ENCODE measurements at regions not wholly inside any gene's neighbourhood (a gene's known extent, or its start where the extent isn't known, plus 50 kb on each side); places are given as distances from the start of the nearest gene placed in this dataset.

DNA sequence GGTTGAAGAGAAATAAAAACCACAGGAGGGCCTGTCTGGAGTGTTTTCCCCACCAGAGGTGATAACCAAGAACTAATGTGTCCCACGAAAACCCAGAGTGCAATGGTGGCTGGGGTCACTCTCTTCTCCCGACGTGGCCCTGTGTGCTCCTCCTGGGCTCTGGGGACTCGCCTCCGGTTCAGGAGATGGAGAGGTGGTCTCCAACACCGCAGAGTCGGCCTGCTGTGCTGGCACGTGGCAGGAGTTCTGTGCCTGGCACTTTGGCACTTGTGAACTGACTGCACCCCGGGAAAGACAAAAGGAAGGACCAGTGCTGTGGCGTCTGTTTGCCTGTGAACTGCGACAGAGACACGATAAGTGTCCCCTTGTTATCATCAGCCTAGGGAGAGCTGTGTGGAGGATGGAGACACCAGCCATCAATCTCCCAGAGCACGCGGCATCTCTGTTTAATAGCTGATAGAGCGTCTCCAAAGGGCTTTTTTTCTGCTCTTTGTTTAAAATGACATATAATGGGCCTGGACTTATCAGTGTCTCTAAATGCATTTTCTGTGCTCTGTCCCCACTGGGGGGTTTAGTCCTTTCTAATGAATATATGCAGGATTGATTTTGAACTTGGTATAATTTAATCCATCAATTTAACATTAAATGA, 98.3 kb downstream of the MRPL36 start:
- SMC1A ChIA-PET (ENCODE audit: uncharacterized antibody, unreplicated experiment): no interaction called here
- Histone ChIP-seq H3K27me3 (replicated peaks in 1 of 2; ENCODE audit: control insufficient read depth in 2 of 2, insufficient read depth in 2 of 2, low read length in 1 of 2) (peaks cover 2 to 4% of the 10 kb centered on the region in 2 experiments; a peak in 3 of 4 replicates), H3K36me3 (ENCODE audit: control insufficient read depth in 2 of 2, insufficient read depth in 2 of 2, low read length in 1 of 2) (no peaks in the 10 kb centered on the region), H3K4me3 (no peak overlapping the region), H3K4me1 (ENCODE audit: control insufficient read depth, insufficient read depth, low read length) (no peaks in the 10 kb centered on the region), H2AFZ (ENCODE audit: control insufficient read depth, low read depth, low read length) (no peak overlapping the region), H3K27ac (ENCODE audit: control insufficient read depth, insufficient read depth) (no peak overlapping the region), H4K20me1 (ENCODE audit: control insufficient read depth, insufficient read depth) (no peaks in the 10 kb centered on the region), H3K9ac (ENCODE audit: control insufficient read depth, insufficient read depth, low read length) (no peak overlapping the region), H3K4me2 (ENCODE audit: control insufficient read depth, insufficient read depth) (no peak overlapping the region), H3K9me3 (replicated peaks; ENCODE audit: control insufficient read depth, insufficient read depth, low read length) (no peaks in the 10 kb centered on the region), H3K79me2 (ENCODE audit: control insufficient read depth, insufficient read depth, low read length) (no peaks in the 10 kb centered on the region)
- TF ChIP-seq HDGF (IDR thresholded peaks at IDR 0.05) (no peak), KAT2A (conservative IDR thresholded peaks at IDR 0.05; ENCODE audit: control insufficient read depth, low read depth, low read length) (no peak), STAT3 (IDR thresholded peaks at IDR 0.05; ENCODE audit: low read depth, low read length) (no peak), BCLAF1 (IDR thresholded peaks at IDR 0.05) (no peak), POU2F2 (IDR thresholded peaks at IDR 0.05; ENCODE audit: borderline replicate concordance, low read depth, low read length) (no peak), BCL11A (IDR thresholded peaks at IDR 0.05; ENCODE audit: low read depth, low read length) (no peak), STAT1 (conservative IDR thresholded peaks at IDR 0.05) (no peak), ZNF217 (IDR thresholded peaks at IDR 0.05) (no peak)
- TF ChIP-seq, protein P1, sequence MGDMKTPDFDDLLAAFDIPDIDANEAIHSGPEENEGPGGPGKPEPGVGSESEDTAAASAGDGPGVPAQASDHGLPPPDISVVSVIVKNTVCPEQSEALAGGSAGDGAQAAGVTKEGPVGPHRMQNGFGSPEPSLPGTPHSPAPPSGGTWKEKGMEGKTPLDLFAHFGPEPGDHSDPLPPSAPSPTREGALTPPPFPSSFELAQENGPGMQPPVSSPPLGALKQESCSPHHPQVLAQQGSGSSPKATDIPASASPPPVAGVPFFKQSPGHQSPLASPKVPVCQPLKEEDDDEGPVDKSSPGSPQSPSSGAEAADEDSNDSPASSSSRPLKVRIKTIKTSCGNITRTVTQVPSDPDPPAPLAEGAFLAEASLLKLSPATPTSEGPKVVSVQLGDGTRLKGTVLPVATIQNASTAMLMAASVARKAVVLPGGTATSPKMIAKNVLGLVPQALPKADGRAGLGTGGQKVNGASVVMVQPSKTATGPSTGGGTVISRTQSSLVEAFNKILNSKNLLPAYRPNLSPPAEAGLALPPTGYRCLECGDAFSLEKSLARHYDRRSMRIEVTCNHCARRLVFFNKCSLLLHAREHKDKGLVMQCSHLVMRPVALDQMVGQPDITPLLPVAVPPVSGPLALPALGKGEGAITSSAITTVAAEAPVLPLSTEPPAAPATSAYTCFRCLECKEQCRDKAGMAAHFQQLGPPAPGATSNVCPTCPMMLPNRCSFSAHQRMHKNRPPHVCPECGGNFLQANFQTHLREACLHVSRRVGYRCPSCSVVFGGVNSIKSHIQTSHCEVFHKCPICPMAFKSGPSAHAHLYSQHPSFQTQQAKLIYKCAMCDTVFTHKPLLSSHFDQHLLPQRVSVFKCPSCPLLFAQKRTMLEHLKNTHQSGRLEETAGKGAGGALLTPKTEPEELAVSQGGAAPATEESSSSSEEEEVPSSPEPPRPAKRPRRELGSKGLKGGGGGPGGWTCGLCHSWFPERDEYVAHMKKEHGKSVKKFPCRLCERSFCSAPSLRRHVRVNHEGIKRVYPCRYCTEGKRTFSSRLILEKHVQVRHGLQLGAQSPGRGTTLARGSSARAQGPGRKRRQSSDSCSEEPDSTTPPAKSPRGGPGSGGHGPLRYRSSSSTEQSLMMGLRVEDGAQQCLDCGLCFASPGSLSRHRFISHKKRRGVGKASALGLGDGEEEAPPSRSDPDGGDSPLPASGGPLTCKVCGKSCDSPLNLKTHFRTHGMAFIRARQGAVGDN (IDR thresholded peaks at IDR 0.05): no peak
- POLR2A ChIA-PET: no interaction called here
- 34% methylated on average over 15 of the region's 15 CpGs for WGBS (ENCODE audit: insufficient coverage, insufficient replicate concordance, low lambda C conversion rate, missing lambda C conversion rate)
- CTCF ChIA-PET: no interaction called here
- no peak for FAIRE-seq
- ATAC-seq: no peak
- intact Hi-C loops (cut with micrococcal nuclease; ENCODE audit: unreplicated experiment) (no loop called here), in situ Hi-C loops (cut with MboI) (no loop called here)
- no TSS peak for BruUV-seq (replicated peaks)
- RAD21 ChIA-PET (ENCODE audit: unreplicated experiment): no interaction called here
- DNase-seq (ENCODE audit: low read depth, low spot score): no peak

Measured in GM12878 (cell line).